GM04504 (cell line): ENCODE measurements at regions not wholly inside any gene's neighbourhood (a gene's known extent, or its start where the extent isn't known, plus 50 kb on each side); places are given as distances from the start of the nearest gene placed in this dataset.
"Not testable (repeated sequence)": the region's sequence is repeated elsewhere in the genome, so short reads cannot be mapped to it uniquely, and the experiment has no call there.

Experiments used
- DNase-seq: peaks from one replicate; pipeline ENCODE4 v3.0.0-alpha.2; 2012; ENCODE audit warnings: low read depth

DNA sequence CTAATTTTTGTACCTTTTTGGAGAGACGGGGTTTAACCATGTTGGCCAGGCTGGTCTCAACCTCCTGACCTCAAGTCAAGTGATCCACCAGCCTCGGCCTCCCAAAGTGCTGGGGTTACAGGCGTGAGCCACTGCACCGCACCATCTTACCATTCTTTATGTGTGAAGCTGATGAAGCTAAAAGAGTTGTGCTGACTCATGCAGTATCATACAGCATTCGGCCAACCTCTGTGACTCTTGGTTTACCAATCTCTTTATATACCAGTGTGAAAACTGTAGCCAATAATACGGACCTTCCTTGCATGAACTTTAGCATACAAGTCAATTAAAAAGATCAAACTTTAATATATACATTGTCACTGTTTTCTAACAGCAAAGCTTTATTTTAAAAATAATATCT, 878.2 kb upstream of the MBL2 start:
- DNase-seq, result no peak

DNA sequence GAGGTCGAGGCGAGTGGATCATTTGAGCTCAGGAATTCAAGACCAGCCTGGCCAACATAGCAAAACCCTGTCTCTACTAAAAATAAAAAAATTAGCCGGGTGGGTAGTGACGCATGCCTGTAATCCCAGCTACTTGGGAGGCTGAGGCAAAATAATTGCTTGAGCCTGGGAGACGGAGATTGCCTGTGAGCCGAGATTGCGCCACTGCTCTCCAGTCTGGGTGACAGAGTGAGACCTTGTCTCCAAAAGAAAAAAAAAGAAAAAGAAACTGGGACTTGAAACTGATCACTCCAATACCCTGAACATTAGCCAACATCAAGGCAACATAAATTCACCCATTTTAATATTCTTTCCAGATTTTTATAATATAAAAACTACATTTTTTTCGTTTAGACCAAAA, 874.6 kb upstream of the MBL2 start:
- DNase-seq, result not testable (repeated sequence)

- no peak for DNase-seq
These were observed 873.9 kb upstream of the MBL2 start for GRCh38 chr10:53646525-53646924.

- DNase-seq, result no peak
These were observed 873.4 kb upstream of the MBL2 start for GRCh38 chr10:53645951-53646350.

GRCh38 chr10:53638006-53638405, 865.4 kb upstream of the MBL2 start:
- no peak for DNase-seq

DNA sequence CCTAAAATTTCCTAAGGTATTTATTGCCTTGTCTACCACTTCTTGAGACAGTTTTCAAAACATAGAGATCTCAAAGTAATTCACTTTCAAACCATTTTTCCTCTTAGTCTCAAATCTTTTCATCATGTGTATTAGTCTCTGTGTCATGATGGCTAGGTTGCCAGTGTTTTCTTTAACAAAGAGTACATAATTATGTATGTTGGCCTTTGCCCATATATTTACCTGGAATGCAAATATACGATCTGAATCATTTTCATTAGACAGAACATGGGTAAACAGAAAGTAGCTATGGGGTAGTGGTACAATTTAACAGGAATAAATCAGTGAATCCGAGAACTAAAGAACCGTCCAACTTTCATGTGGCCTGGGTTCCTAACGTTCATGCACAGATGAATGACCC, 852.1 kb upstream of the MBL2 start:
- DNase-seq, result no peak

DNA sequence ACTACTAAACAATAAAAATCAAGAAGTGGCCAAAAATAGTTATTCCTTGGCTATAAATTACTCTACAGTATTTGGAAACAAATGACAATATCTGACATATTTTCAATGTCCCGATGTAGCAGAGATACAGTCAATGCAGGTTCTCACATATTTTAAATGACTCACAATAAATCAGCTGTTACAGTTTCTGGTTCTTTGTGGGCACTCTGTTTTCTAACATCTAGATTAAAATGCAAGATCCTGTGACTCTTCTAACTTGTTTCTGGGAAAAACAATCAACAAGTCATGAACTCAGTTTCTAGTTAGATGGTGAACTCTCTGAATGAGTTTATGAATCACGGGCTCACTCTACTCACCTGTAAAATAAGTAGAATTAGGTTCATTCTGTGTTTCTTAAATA, 849.6 kb upstream of the MBL2 start:
- no peak for DNase-seq

GRCh38 chr10:53619671-53620070, 847.1 kb upstream of the MBL2 start:
- no peak for DNase-seq

- DNase-seq, result no peak
These were observed 835.1 kb upstream of the MBL2 start for GRCh38 chr10:53607691-53608090.

DNA sequence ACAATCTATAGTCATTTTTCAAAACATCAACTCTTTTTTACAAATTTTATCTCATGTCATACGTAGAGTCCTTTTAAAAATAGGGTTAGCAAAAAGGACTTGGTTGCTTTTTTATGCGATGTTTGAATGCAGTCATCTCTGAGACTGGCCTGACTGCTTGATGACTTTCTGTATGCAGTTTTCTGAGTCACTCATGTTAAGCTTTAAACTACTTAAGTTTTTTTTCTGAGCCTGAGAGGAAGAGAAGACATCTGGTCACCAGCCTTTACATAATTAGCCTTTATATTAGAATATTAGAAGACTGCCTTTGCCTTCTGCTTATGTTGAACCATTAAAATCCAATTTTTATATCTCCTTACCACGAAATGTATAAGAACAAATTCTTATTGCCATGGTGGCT, 834.4 kb upstream of the MBL2 start:
- no peak for DNase-seq

DNA sequence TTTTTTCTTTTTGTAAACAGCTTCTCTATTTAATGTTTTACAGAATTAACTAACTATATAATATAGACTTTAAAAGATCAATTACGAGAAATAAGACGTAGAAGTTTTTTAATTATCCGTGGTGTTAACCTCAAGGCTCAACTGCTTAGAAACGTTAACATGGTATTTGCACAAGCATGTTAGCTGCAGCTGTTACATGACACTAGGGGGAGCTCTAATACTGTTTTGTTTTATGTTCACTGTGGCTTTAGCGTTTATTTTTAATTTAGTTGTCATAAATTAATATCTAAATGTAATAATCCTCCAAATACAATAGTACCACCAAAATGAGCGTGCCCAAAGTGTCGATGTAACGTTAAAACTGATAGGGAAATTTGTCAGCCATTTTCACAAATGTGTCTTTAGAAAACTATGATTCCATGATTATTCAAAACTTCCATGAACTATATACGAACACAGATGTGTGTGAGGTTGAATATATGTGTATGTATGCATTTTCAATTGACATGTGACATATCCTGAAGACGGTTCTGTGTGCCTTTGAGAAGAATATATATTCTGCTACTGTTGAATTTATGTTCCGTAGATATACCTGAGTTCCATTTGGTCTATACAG, 828.8 kb upstream of the MBL2 start:
- peak; percentile 2 for DNase-seq

GRCh38 chr10:53598914-53599313, 826.3 kb upstream of the MBL2 start:
- no peak for DNase-seq

- DNase-seq, result no peak
These were observed 825.3 kb upstream of the MBL2 start for GRCh38 chr10:53597835-53598251.

- DNase-seq, result no peak
These were observed 807.9 kb upstream of the MBL2 start for GRCh38 chr10:53580465-53580864.

- no peak for DNase-seq
These were observed 807.2 kb upstream of the MBL2 start for GRCh38 chr10:53579773-53580172.

DNA sequence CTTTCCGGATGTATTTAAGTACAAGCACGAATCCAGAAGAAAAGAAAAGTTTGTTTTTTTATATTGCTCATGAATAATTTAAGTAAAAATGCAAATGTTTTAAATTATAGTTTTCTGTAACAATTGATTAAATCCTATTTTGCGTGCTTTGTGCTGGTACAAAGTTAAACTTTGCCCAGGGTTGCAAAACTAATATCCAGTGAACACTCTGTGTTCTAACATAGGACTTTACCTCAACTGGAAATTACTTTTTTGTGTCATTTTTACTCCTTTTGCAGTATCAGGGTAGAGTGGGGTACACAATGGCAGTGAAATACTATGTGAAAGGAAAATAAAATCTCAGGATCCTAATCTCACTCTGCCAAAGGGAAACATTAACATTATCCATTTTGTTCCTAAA, 801.4 kb upstream of the MBL2 start:
- DNase-seq, result no peak

- DNase-seq, result no peak
These were observed 800.9 kb upstream of the MBL2 start for GRCh38 chr10:53573498-53573897.

- no peak for DNase-seq
These were observed 800.2 kb upstream of the MBL2 start for GRCh38 chr10:53572799-53573198.

DNA sequence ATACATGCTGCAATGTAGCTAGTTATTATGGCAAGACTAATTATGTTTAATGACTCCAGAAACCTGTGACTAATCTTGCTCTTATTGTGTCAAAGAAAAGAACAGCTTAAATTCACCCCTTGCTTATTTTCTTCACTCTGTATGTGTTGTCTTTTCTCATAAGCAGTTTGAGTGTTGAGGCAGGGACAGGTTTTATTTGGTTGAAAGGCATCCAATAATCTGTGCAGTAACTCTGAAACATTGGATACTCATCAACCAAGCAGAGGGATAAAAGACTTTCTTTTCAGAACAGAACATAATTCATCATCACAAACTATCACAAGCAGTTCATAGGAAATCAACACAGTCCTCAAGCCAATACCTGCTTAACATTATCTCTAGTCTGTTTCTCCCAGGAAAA, 797.6 kb upstream of the MBL2 start:
- no peak for DNase-seq

DNA sequence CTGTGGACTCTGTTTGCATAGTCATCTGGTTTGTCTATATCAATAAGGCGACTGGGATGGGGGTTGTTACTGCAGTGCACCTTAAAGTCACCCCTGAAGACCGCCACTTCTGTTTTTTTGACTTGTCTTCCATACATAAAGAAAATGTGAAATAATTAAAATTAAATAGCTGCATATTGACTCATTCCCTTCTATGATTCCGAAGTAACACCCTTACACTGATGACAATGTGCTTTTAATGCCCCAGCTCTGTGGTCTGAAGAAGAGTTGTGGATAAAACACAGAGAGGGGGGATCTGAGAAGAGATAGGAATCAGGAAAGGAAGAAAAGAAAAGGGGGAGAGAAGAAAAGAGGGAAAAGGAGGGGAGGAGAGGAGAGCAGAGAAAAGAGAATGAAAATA, 796.9 kb upstream of the MBL2 start:
- no peak for DNase-seq

- no peak for DNase-seq
These were observed 776.1 kb upstream of the MBL2 start for GRCh38 chr10:53548664-53549063.

DNA sequence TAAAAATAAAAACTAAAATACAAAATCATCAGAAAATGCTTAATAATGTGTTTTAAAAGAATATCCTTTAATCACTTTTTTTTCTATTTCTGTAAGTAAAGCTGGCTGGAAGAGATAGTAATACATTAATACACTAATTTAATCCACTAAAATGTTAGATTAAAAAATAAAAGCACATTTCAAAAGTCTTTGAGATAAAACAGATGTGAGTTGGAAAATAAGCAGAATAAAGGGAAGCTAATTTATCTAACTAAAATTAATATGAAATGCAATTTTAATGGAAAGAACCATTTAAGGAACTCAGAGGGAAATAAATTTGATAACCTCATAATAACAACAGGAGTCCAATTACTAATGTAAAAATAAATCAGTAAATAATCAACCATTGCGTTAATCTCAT, 774.8 kb upstream of the MBL2 start:
- DNase-seq, result no peak

GRCh38 chr10:53543410-53543809, 770.8 kb upstream of the MBL2 start:
- DNase-seq, result no peak

DNA sequence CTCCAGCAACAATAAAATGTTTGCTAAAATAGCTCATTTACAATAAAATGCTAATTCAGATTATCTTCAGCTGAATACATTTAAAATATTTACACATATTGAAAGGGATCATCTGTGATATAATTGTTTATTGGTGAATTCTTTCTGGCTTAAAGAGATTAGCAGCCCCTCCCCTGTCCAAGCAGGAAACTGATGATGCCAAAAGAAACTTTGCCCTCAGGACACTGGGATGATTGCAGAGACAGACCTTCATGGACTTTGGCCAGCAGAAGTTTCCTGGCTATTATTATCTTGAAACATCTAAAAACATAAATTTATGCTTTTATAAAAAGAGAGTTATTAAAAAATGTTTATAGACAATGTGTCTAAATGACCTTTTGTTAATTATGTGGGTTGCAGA, 764.9 kb upstream of the MBL2 start:
- DNase-seq, result no peak

DNA sequence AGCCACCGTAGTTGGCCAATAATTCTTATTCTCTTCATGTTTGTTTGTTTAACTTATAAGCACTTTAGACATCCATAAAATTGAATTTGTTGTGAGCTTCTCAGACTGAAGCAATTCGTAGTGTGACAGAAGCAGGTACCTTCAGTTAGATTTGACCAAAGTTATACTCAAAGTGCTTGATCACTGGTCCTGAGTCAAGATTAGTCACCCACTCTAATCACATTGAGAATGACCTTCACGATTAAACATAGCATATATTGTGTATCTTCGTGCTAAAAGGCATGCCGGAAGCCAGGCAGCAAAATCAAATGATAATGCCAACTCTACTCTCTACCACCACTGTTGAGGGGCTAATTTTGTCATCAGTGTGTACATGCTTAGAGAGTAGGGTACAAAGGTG, 763.7 kb upstream of the MBL2 start:
- DNase-seq, result no peak
